ENCODE measurements at regions not wholly inside any gene's neighbourhood (a gene's known extent, or its start where the extent isn't known, plus 50 kb on each side); places are given as distances from the start of the nearest gene placed in this dataset.

GRCh38 chr14:46451800-46452199, 199.8 kb downstream of the RPL10L start:
- no peak for TF ChIP-seq EP300 (IDR thresholded peaks at IDR 0.05)
- TF ChIP-seq, protein P1, sequence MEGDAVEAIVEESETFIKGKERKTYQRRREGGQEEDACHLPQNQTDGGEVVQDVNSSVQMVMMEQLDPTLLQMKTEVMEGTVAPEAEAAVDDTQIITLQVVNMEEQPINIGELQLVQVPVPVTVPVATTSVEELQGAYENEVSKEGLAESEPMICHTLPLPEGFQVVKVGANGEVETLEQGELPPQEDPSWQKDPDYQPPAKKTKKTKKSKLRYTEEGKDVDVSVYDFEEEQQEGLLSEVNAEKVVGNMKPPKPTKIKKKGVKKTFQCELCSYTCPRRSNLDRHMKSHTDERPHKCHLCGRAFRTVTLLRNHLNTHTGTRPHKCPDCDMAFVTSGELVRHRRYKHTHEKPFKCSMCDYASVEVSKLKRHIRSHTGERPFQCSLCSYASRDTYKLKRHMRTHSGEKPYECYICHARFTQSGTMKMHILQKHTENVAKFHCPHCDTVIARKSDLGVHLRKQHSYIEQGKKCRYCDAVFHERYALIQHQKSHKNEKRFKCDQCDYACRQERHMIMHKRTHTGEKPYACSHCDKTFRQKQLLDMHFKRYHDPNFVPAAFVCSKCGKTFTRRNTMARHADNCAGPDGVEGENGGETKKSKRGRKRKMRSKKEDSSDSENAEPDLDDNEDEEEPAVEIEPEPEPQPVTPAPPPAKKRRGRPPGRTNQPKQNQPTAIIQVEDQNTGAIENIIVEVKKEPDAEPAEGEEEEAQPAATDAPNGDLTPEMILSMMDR (IDR thresholded peaks at IDR 0.05) = no peak
